ENCODE measurements at regions not wholly inside any gene's neighbourhood (a gene's known extent, or its start where the extent isn't known, plus 50 kb on each side); places are given as distances from the start of the nearest gene placed in this dataset.
A peak's percentile ranks its signal among the peaks of the same experiment; 100 is the strongest.
"Not testable (repeated sequence)": the region's sequence is repeated elsewhere in the genome, so short reads cannot be mapped to it uniquely, and the experiment has no call there.

DNA sequence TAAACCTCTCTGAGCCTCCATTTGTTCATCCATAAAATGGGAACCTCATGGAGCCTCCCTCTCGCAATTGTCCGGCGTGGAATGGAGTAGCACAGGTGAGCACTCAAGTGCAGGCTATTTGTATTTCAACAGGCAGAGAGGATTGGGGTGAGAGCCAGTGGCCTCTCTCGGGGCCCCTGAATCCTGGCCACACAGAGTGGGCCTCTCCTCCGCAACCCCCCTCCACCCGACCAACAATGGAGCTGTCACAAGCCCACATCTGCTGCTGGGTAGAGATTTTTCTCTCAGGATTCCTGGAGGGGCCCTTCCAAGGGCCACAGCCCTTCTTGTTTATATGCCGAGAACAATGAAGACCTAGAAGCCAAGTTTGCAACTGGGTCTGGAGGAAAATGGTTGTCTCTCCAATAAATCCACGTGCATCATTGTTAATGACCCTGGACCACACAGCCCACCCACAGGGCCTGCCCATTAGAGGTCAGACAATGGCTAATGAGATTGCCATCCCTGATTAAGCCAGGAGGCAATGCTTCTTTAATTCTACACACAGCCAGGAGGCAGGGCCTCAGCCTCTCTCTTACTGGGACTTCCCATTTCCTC, 233.0 kb downstream of the ANKRD60 start:
- no peak for DNase-seq

GRCh38 chr20:57993716-57994431, 234.6 kb downstream of the ANKRD60 start:
- DNase-seq: no peak

GRCh38 chr20:57991211-57991881, 237.1 kb downstream of the ANKRD60 start:
- peak; percentile 27 for DNase-seq

GRCh38 chr20:57990396-57990987, 238.0 kb downstream of the ANKRD60 start:
- no peak for DNase-seq

DNA sequence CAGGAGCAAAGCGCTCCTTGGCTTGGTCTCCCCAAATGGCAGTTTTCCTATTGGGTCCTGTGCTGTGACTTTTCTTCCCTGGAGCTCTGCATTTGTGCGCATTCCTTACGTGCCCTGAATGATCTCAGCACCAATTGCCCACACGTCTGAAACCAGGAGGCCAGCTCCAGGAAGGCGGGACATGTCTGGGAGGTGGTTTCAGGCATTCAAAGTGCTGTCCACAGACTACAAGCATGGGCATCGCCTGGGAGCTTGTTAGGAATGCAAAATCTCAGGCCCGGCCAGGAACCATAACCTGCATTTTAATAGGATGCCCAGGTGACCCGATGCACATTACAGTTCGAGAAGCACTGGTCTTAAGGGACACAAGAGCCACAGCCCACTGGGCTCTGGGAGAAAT, 239.6 kb downstream of the ANKRD60 start:
- no peak for DNase-seq

DNA sequence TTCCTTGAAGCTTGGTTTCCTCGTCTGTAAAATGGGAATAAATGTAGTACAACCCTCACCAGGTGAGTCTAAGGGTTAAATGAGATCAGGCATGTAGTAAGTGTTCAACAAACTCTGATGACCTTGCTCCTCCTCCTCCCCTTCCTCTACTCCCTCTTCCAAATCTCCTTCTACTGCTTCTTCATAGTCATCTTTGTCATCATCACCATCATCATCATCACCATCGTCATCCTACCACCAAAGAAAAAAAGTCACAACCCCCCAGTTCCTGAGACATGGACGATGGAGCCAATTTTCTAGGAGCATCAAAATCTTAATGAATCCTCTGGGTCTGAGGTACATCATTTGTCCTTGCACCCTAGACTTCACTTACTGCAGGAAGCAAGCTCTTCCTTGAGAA, 240.0 kb downstream of the ANKRD60 start:
- no peak for DNase-seq

DNA sequence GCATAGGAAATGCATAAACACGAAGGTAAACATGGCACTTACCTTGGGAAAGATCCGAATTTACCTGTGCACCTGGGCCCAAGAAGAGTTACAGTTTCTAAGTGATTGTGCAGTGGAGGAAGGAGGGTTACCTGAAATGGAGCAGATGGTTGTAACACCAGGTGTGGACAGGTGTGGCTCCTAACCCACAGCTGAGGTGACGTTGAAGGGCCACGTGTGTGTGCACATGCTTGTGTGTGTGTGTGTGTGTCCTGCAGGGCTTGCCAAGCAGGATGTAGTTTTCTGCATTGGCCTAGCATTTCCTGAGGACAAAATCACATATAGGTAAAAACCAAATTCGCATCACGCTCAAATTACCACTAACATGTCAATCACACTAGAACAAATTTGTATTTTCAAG, 240.8 kb downstream of the ANKRD60 start:
- DNase-seq: no peak

- DNase-seq: no peak
Measured at GRCh38 chr20:57986666-57987065, 241.8 kb downstream of the ANKRD60 start.

DNA sequence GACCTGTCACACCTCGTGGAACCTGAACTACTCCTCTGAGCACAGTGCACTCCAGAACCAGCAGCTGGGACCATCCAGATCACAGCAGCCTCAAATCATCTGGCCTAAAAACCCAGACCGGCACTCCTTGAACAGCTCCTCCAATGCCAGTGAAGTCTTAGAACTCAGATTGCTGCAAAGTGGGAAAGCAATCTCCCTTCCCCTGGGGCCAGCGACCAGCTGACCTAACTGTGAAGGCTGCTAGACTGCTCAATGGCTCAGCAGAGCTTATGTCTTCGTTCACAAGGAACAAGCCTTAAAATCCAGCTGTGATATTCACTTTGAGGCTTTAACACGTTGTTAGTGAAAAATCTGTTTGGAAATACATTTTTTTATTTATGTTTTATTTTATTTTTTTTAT, 243.2 kb downstream of the ANKRD60 start:
- no peak for DNase-seq

GRCh38 chr20:57983082-57983481, 245.4 kb downstream of the ANKRD60 start:
- DNase-seq: no peak

DNA sequence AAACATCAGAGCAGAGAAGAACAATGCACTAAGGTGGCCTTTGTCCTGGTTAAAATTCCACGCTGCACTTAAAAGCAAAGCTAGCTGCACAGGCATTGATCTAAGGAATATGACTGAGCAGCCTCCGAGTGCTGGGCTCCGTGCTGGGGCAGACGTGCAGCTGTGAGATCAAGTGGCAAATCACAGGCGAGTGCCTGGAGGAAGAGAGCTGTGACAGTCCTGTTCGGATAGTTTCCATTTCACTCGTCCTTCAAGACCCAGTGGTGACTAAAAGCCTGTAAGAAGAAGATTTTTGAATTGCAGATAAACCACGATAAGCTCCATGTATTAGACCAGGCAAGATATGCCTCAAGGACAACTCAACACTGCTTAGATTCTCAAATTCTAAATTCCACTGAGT, 247.9 kb downstream of the ANKRD60 start:
- DNase-seq: no peak

DNA sequence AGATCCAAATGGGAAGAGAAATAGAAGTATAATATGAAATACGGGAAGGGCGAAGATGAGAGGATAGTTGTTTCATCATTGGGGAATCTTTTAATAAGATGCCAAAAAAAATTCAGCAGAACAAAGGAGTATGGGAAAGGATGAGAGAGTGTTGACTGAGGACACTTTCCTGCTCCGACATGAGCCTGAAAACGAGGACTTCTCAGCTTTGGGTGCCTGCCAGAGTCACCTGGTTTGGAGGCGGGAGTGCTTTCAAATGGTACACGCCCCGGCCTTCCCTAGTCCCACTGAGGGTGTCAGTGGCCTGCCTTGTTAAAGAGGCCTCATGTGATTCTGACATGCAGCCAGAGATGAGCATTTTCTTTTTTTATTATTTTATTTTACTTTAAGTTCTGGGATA, 250.9 kb downstream of the ANKRD60 start:
- no peak for DNase-seq

DNA sequence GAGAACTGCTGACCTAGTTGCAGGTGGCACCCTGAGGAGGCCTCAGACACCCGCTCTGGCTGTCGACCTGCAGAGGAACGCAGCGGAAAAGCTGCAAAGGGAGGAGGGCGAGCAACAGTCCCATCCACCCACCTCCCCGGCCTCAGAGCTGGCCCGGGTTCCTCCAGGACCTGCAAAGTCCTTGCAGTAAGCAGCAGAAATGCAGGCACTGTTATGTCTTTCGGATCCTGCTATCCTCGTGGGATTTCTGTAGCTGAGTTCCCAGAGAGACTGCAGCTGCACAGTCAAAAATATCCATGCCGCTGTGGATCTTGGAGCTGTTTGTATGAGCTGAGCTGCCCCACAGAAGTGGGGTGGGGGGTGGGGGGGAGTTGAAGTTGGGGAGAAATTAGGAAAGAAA, 251.3 kb downstream of the ANKRD60 start:
- DNase-seq: no peak

- no peak for DNase-seq
Measured at GRCh38 chr20:57974863-57975262, 253.6 kb downstream of the ANKRD60 start.

DNA sequence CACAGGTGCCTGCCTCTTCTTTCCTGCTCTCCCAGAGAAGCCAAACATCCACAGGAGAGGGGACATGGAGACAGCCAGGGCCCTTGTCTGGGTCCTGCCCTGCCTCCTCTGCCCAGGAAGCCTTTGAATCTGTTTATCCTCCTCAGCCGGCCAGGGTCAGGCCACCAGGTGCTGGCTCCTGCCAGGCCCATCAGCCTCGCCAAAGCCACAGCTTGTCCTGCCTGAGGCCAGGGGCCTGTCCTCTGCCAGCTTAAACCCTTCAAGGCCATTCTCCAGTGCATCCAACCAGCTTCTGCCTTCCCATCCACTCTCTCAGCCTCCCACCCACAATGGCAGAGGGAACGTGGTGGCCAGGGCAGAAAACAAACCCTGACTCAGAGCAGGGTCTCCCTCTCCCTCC, 254.6 kb downstream of the ANKRD60 start:
- no peak for DNase-seq

GRCh38 chr20:57971583-57971982, 256.9 kb downstream of the ANKRD60 start:
- not testable (repeated sequence) for DNase-seq

DNA sequence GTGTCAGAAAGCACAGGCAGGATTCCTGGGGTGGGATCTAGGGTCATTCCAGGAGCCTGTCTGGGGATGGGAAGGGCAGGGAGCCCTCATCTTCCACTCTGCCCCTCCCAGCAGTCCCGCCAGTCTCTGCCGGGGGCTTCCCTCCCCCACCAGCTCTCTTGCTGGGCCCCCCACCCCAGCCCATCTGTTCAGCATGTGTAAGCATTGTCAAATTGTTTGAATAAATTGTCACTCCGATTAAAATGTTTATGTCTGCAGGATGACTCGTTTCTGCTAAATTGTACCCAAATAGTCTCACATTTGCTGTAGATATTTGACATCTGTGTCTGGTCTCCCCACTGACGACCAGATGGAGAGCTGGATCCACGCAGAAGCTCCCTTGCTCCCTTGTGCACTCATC, 257.6 kb downstream of the ANKRD60 start:
- no peak for DNase-seq

- no peak for DNase-seq
Measured at GRCh38 chr20:57970116-57970515, 258.3 kb downstream of the ANKRD60 start.

- DNase-seq: no peak
Measured at GRCh38 chr20:57968120-57968519, 258.3 kb upstream of the PMEPA1 start.

DNA sequence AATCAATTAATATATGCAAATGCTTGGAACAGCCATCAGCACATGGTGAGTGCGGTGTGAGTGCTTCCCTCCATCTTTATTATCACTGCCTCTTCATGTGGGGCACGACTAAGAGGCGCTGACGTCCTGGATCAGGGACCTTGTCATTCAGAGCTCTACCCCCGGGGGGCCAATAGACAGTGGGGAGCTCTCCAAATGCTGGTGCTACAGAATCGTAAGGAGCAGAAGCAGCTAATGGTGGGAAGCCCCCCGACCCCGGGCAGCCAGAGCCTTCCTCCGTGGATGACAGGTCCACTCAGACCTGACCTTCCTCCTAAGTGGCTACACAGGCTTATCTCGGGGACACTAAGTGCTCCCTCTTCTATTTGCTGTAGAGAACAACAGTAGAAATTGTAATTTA, 257.5 kb upstream of the PMEPA1 start:
- DNase-seq: no peak

- DNase-seq: no peak
Measured at GRCh38 chr20:57966620-57967019, 256.8 kb upstream of the PMEPA1 start.

DNA sequence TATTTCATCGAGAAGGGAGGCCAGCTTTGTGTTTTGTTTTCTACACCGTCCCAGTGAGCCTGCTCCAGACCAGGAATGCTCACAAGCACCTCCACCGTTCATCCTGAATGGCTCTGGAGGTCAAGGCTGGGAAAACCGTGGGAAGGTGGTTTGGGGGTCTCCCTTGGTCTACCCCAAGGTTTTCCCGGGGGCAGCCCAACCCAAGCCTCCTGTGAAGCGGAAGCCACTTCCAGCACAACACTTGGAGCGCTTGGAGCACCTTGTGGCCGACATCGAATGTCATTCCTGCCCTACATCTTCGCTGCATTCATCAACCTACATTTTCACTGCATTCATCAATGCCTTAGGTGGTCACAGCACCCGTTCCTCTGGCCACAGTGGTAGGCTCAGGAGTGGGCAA, 255.6 kb upstream of the PMEPA1 start:
- no peak for DNase-seq

DNA sequence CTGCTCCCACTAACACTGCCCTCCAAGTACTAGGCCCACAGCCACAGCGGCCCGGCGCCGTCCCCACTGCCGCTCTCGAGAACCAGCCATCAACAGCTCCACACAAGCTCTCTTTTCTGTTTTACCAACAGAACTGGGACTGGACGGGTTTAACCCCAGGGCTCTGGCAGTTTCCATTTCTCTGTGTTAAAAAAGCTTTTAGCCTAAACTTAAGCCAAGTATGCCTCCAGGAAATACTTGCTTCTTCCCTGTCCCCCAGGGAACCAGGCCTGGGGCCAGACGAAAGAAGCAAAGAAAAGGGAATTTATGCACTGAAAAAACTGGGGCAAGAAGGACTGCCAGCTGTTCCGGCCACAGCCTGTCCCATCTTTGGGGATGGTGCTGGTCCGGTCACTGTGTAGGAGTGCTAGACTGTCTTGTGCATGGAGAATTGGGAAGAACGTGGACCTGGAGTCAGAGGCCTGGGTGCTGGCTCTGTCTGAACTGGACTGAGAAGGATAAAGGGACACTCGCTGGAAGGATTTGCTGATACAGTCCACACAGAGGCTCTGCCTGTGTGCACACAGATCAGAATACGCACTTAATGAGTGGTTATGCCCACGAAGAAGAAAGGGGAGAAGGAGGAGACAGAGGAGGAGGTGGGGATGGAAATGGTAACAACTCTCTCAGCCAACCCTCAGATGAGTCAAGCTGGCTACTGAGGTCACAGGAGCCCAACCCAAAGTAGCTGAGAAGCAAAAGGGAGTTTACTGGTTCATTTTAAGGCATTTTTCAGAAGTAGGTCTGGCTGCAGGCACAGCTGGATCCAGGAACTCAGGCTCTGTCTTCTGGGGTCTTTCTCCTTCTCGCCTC, 254.4 kb upstream of the PMEPA1 start:
- DNase-seq: no peak

Measured in stimulated activated CD4-positive, alpha-beta T cell treated with anti-CD3 and anti-CD28 coated beads, Interleukin-1b, Interleukin-23, amount 100 ng/mL, for 48 hours (primary cell).